ENCODE measurements at regions not wholly inside any gene's neighbourhood (a gene's known extent, or its start where the extent isn't known, plus 50 kb on each side); places are given as distances from the start of the nearest gene placed in this dataset.
A peak's percentile ranks its signal among the peaks of the same experiment; 100 is the strongest.

GRCh38 chr9:80595192-80595591, 1023.4 kb downstream of the TLE4 start:
- no peak overlapping the region for H3K4me3 ChIP-seq (ENCODE audit: low read depth, low read length)

GRCh38 chr9:80592413-80592812, 1020.6 kb downstream of the TLE4 start:
- DNase-seq (ENCODE audit: low read depth), result no peak
- no peak overlapping the region for H3K4me3 ChIP-seq (ENCODE audit: low read depth, low read length)

More at GRCh38 chr9:80595192-80595591, 1023.4 kb downstream of the TLE4 start:
- DNase-seq (ENCODE audit: low read depth), result no peak

GRCh38 chr9:80586786-80587330, 1015.1 kb downstream of the TLE4 start:
- no peak for DNase-seq (ENCODE audit: low read depth)

GRCh38 chr9:80571953-80572352, 1000.2 kb downstream of the TLE4 start:
- DNase-seq (ENCODE audit: low read depth), result no peak
- H3K4me3 ChIP-seq (ENCODE audit: low read depth, low read length), result no peak overlapping the region

More at GRCh38 chr9:80586786-80587330, 1015.1 kb downstream of the TLE4 start:
- H3K4me3 ChIP-seq (ENCODE audit: low read depth, low read length), result no peak overlapping the region

GRCh38 chr9:80569236-80569635, 997.5 kb downstream of the TLE4 start:
- DNase-seq (ENCODE audit: low read depth), result no peak
- H3K4me3 ChIP-seq (ENCODE audit: low read depth, low read length), result no peak overlapping the region

GRCh38 chr9:80561526-80561925, 989.8 kb downstream of the TLE4 start:
- no peak overlapping the region for H3K4me3 ChIP-seq (ENCODE audit: low read depth, low read length)
- no peak for DNase-seq (ENCODE audit: low read depth)

- DNase-seq (ENCODE audit: low read depth), result no peak
- no peak overlapping the region for H3K4me3 ChIP-seq (ENCODE audit: low read depth, low read length)
These were observed 989.2 kb downstream of the TLE4 start for GRCh38 chr9:80560976-80561375.

- H3K4me3 ChIP-seq (ENCODE audit: low read depth, low read length), result no peak overlapping the region
- DNase-seq (ENCODE audit: low read depth), result no peak
These were observed 985.5 kb downstream of the TLE4 start for GRCh38 chr9:80557256-80557655.

- H3K4me3 ChIP-seq (ENCODE audit: low read depth, low read length), result no peak overlapping the region
- DNase-seq (ENCODE audit: low read depth), result peak; percentile 60
These were observed 984.9 kb downstream of the TLE4 start for GRCh38 chr9:80556631-80557030.

GRCh38 chr9:80555782-80556325, 984.1 kb downstream of the TLE4 start:
- peak; percentile 60 for DNase-seq (ENCODE audit: low read depth)
- no peak overlapping the region for H3K4me3 ChIP-seq (ENCODE audit: low read depth, low read length)

GRCh38 chr9:80554856-80555255, 983.1 kb downstream of the TLE4 start:
- no peak overlapping the region for H3K4me3 ChIP-seq (ENCODE audit: low read depth, low read length)
- DNase-seq (ENCODE audit: low read depth), result no peak

GRCh38 chr9:80554301-80554700, 982.5 kb downstream of the TLE4 start:
- no peak overlapping the region for H3K4me3 ChIP-seq (ENCODE audit: low read depth, low read length)
- no peak for DNase-seq (ENCODE audit: low read depth)

GRCh38 chr9:80552931-80553330, 981.2 kb downstream of the TLE4 start:
- peak; percentile 77 for DNase-seq (ENCODE audit: low read depth)
- H3K4me3 ChIP-seq (ENCODE audit: low read depth, low read length), result no peak overlapping the region

GRCh38 chr9:80550181-80550580, 978.4 kb downstream of the TLE4 start:
- no peak overlapping the region for H3K4me3 ChIP-seq (ENCODE audit: low read depth, low read length)
- DNase-seq (ENCODE audit: low read depth), result no peak

- H3K4me3 ChIP-seq (ENCODE audit: low read depth, low read length), result no peak overlapping the region
- no peak for DNase-seq (ENCODE audit: low read depth)
These were observed 975.8 kb downstream of the TLE4 start for GRCh38 chr9:80547613-80548012.

GRCh38 chr9:80540387-80540786, 968.6 kb downstream of the TLE4 start:
- H3K4me3 ChIP-seq (ENCODE audit: low read depth, low read length), result no peak overlapping the region
- DNase-seq (ENCODE audit: low read depth), result no peak

GRCh38 chr9:80538976-80539375, 967.2 kb downstream of the TLE4 start:
- no peak for DNase-seq (ENCODE audit: low read depth)
- no peak overlapping the region for H3K4me3 ChIP-seq (ENCODE audit: low read depth, low read length)

- DNase-seq (ENCODE audit: low read depth), result no peak
- H3K4me3 ChIP-seq (ENCODE audit: low read depth, low read length), result no peak overlapping the region
These were observed 950.7 kb downstream of the TLE4 start for GRCh38 chr9:80522465-80522864.

GRCh38 chr9:80521151-80521550, 949.4 kb downstream of the TLE4 start:
- DNase-seq (ENCODE audit: low read depth), result no peak
- no peak overlapping the region for H3K4me3 ChIP-seq (ENCODE audit: low read depth, low read length)

GRCh38 chr9:80520231-80520630, 948.5 kb downstream of the TLE4 start:
- DNase-seq (ENCODE audit: low read depth), result no peak
- H3K4me3 ChIP-seq (ENCODE audit: low read depth, low read length), result no peak overlapping the region

GRCh38 chr9:80518441-80518840, 946.7 kb downstream of the TLE4 start:
- no peak overlapping the region for H3K4me3 ChIP-seq (ENCODE audit: low read depth, low read length)
- DNase-seq (ENCODE audit: low read depth), result no peak

- no peak overlapping the region for H3K4me3 ChIP-seq (ENCODE audit: low read depth, low read length)
These were observed 944.9 kb downstream of the TLE4 start for GRCh38 chr9:80516679-80517078.

More at GRCh38 chr9:80516679-80517078, 944.9 kb downstream of the TLE4 start:
- no peak for DNase-seq (ENCODE audit: low read depth)

Measured in skeletal muscle cell (primary cell).